ENCODE measurements at regions not wholly inside any gene's neighbourhood (a gene's known extent, or its start where the extent isn't known, plus 50 kb on each side); places are given as distances from the start of the nearest gene placed in this dataset.

GRCh38 chr3:112709911-112710310 is 69.0 kb upstream of the CCDC80 start:
- TF ChIP-seq, protein P1, sequence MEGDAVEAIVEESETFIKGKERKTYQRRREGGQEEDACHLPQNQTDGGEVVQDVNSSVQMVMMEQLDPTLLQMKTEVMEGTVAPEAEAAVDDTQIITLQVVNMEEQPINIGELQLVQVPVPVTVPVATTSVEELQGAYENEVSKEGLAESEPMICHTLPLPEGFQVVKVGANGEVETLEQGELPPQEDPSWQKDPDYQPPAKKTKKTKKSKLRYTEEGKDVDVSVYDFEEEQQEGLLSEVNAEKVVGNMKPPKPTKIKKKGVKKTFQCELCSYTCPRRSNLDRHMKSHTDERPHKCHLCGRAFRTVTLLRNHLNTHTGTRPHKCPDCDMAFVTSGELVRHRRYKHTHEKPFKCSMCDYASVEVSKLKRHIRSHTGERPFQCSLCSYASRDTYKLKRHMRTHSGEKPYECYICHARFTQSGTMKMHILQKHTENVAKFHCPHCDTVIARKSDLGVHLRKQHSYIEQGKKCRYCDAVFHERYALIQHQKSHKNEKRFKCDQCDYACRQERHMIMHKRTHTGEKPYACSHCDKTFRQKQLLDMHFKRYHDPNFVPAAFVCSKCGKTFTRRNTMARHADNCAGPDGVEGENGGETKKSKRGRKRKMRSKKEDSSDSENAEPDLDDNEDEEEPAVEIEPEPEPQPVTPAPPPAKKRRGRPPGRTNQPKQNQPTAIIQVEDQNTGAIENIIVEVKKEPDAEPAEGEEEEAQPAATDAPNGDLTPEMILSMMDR (IDR thresholded peaks at IDR 0.05 in 2 of 3, conservative IDR thresholded peaks at IDR 0.05 in 1 of 3; ENCODE audit: borderline replicate concordance in 1 of 3, insufficient read depth in 1 of 3, low read depth in 2 of 3, low read length in 2 of 3), result no peak
- TF ChIP-seq EZH2phosphoT487 (IDR thresholded peaks at IDR 0.05; ENCODE audit: borderline replicate concordance) (no peak), EZH2 (IDR thresholded peaks at IDR 0.05) (no peak), EGR1 (IDR thresholded peaks at IDR 0.05; ENCODE audit: low read depth) (no peak), ZNF274 (IDR thresholded peaks at IDR 0.05; ENCODE audit: low read depth, low read length) (no peak), POLR2A (IDR thresholded peaks at IDR 0.05; ENCODE audit: borderline replicate concordance, extremely low read depth, insufficient read depth, insufficient read length) (no peak), CEBPB (IDR thresholded peaks at IDR 0.05; ENCODE audit: low read depth) (no peak), TCF7L2 (IDR thresholded peaks at IDR 0.05; ENCODE audit: borderline replicate concordance, extremely low read depth, insufficient read depth, insufficient read length) (no peak), JUND (IDR thresholded peaks at IDR 0.05) (no peak), POLR2AphosphoS5 (IDR thresholded peaks at IDR 0.05; ENCODE audit: low read depth, low read length) (no peak)
- TF ChIP-seq, protein P2, sequence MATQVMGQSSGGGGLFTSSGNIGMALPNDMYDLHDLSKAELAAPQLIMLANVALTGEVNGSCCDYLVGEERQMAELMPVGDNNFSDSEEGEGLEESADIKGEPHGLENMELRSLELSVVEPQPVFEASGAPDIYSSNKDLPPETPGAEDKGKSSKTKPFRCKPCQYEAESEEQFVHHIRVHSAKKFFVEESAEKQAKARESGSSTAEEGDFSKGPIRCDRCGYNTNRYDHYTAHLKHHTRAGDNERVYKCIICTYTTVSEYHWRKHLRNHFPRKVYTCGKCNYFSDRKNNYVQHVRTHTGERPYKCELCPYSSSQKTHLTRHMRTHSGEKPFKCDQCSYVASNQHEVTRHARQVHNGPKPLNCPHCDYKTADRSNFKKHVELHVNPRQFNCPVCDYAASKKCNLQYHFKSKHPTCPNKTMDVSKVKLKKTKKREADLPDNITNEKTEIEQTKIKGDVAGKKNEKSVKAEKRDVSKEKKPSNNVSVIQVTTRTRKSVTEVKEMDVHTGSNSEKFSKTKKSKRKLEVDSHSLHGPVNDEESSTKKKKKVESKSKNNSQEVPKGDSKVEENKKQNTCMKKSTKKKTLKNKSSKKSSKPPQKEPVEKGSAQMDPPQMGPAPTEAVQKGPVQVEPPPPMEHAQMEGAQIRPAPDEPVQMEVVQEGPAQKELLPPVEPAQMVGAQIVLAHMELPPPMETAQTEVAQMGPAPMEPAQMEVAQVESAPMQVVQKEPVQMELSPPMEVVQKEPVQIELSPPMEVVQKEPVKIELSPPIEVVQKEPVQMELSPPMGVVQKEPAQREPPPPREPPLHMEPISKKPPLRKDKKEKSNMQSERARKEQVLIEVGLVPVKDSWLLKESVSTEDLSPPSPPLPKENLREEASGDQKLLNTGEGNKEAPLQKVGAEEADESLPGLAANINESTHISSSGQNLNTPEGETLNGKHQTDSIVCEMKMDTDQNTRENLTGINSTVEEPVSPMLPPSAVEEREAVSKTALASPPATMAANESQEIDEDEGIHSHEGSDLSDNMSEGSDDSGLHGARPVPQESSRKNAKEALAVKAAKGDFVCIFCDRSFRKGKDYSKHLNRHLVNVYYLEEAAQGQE (IDR thresholded peaks at IDR 0.05; ENCODE audit: low read depth), result no peak
- TF ChIP-seq, protein P3, sequence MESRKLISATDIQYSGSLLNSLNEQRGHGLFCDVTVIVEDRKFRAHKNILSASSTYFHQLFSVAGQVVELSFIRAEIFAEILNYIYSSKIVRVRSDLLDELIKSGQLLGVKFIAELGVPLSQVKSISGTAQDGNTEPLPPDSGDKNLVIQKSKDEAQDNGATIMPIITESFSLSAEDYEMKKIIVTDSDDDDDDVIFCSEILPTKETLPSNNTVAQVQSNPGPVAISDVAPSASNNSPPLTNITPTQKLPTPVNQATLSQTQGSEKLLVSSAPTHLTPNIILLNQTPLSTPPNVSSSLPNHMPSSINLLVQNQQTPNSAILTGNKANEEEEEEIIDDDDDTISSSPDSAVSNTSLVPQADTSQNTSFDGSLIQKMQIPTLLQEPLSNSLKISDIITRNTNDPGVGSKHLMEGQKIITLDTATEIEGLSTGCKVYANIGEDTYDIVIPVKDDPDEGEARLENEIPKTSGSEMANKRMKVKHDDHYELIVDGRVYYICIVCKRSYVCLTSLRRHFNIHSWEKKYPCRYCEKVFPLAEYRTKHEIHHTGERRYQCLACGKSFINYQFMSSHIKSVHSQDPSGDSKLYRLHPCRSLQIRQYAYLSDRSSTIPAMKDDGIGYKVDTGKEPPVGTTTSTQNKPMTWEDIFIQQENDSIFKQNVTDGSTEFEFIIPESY (IDR thresholded peaks at IDR 0.05; ENCODE audit: extremely low read depth, insufficient replicate concordance, low read length), result no peak
